H9 (cell line): ENCODE measurements at regions not wholly inside any gene's neighbourhood (a gene's known extent, or its start where the extent isn't known, plus 50 kb on each side); places are given as distances from the start of the nearest gene placed in this dataset.

ENCODE experiments used
- DNase-seq: peaks from one replicate; pipeline ENCODE4 v3.0.0-alpha.2; 2017
- H2AFZ ChIP-seq: one replicate; pipeline ENCODE4 v1.6.1; 2013; ENCODE audit warnings: mild to moderate bottlenecking, low read length, control low read depth, moderate library complexity
- H2AK5ac ChIP-seq: 2 replicates; pipeline ENCODE4 v1.6.1; 2013; ENCODE audit warnings: low read length, control low read depth, mixed read lengths; ENCODE audit not compliant: insufficient read length
- H2BK120ac ChIP-seq: one replicate; pipeline ENCODE4 v1.6.1; 2013; ENCODE audit warnings: low read depth, mild to moderate bottlenecking, low read length, control low read depth, inconsistent platforms; ENCODE audit not compliant: poor library complexity, severe bottlenecking
- H2BK12ac ChIP-seq: 2 replicates; pipeline ENCODE4 v1.6.1; 2013; ENCODE audit warnings: low read length, control low read depth, mixed read lengths, low read depth; ENCODE audit not compliant: insufficient read length
- H2BK15ac ChIP-seq: 2 replicates; pipeline ENCODE4 v1.6.1; 2013; ENCODE audit warnings: low read depth, low read length, control low read depth
- H2BK20ac ChIP-seq: one replicate; pipeline ENCODE4 v1.6.1; 2013; ENCODE audit warnings: low read depth, mild to moderate bottlenecking, low read length, control low read depth, inconsistent platforms; ENCODE audit not compliant: poor library complexity, severe bottlenecking
- H2BK5ac ChIP-seq: 2 replicates; pipeline ENCODE4 v1.6.1; 2013; ENCODE audit warnings: low read length, control low read depth, mixed read lengths; ENCODE audit not compliant: insufficient read length
- H3K14ac ChIP-seq: 2 replicates; pipeline ENCODE4 v1.6.1; 2013; ENCODE audit warnings: low read length, control low read depth; ENCODE audit not compliant: insufficient read depth
- H3K18ac ChIP-seq: 2 replicates; pipeline ENCODE4 v1.6.1; 2013; ENCODE audit warnings: low read depth, mild to moderate bottlenecking, mixed read lengths, low read length, control low read depth; ENCODE audit not compliant: insufficient read length
- H3K23ac ChIP-seq: 2 replicates; pipeline ENCODE4 v1.6.1; 2013; ENCODE audit warnings: low read length, control low read depth, mixed read lengths, low read depth; ENCODE audit not compliant: insufficient read length
- H3K23me2 ChIP-seq: 2 replicates; pipeline ENCODE4 v1.6.1; 2013; ENCODE audit warnings: low read depth, mild to moderate bottlenecking, mixed read lengths, low read length, control low read depth; ENCODE audit not compliant: insufficient read length, poor library complexity, severe bottlenecking
- H3K27ac ChIP-seq: 2 replicates; pipeline ENCODE4 v1.5.1; 2013; ENCODE audit warnings: low read length, control low read depth, mixed read lengths, low read depth; ENCODE audit not compliant: insufficient read length
- H3K27me3 ChIP-seq: 2 replicates; pipeline ENCODE4 v1.6.1; 2013; ENCODE audit warnings: low read length, control low read depth, inconsistent platforms; ENCODE audit not compliant: insufficient read depth
- H3K4ac ChIP-seq: 2 replicates; pipeline ENCODE4 v1.6.1; 2013; ENCODE audit warnings: low read depth, mild to moderate bottlenecking, control low read depth, inconsistent platforms, low read length, moderate library complexity
- H3K4me1 ChIP-seq: 2 replicates; pipeline ENCODE4 v1.6.1; 2013; ENCODE audit warnings: low read length, control low read depth, inconsistent platforms; ENCODE audit not compliant: insufficient read depth
- H3K4me2 ChIP-seq: 2 replicates; pipeline ENCODE4 v1.6.1; 2013; ENCODE audit warnings: low read length, control low read depth, mixed read lengths; ENCODE audit not compliant: insufficient read length, insufficient read depth
- H3K56ac ChIP-seq: 2 replicates; pipeline ENCODE4 v1.6.1; 2013; ENCODE audit warnings: low read depth, mild to moderate bottlenecking, mixed read lengths, low read length, control low read depth; ENCODE audit not compliant: insufficient read length
- H3K79me1 ChIP-seq: 2 replicates; pipeline ENCODE4 v1.6.1; 2013; ENCODE audit warnings: low read depth, mild to moderate bottlenecking, moderate library complexity, low read length, control low read depth, inconsistent platforms; ENCODE audit not compliant: insufficient read depth, poor library complexity, severe bottlenecking
- H3K79me2 ChIP-seq: 2 replicates; pipeline ENCODE4 v1.6.1; 2013; ENCODE audit warnings: low read length, control low read depth, inconsistent platforms; ENCODE audit not compliant: insufficient read depth
- H3K9ac ChIP-seq: 2 replicates; pipeline ENCODE4 v1.6.1; 2013; ENCODE audit warnings: low read length, control low read depth, mixed read lengths; ENCODE audit not compliant: insufficient read length; ENCODE audit errors: extremely low read depth
- H3K9me3 ChIP-seq: one replicate; pipeline ENCODE4 v1.6.1; 2013; ENCODE audit warnings: low read depth, low read length, inconsistent platforms; ENCODE audit not compliant: control insufficient read depth
- H3T11ph ChIP-seq: one replicate; pipeline ENCODE4 v1.6.1; 2013; ENCODE audit warnings: mild to moderate bottlenecking, low read length, control low read depth, inconsistent platforms
- H4K20me1 ChIP-seq: one replicate; pipeline ENCODE4 v1.6.1; 2013; ENCODE audit not compliant: control insufficient read depth, insufficient read length, insufficient read depth
- H4K5ac ChIP-seq: 2 replicates; pipeline ENCODE4 v1.6.1; 2013; ENCODE audit warnings: low read depth, mild to moderate bottlenecking, mixed read lengths, low read length, control low read depth; ENCODE audit not compliant: insufficient read length
- H4K8ac ChIP-seq: replicated peaks from 2 replicates; pipeline ENCODE4 v1.6.1; 2013; ENCODE audit warnings: low read length, control low read depth, mixed read lengths, low read depth; ENCODE audit not compliant: insufficient read length
- H4K91ac ChIP-seq: 2 replicates; pipeline ENCODE4 v1.6.1; 2013; ENCODE audit warnings: low read depth, mild to moderate bottlenecking, moderate library complexity, mixed read lengths, low read length, control low read depth; ENCODE audit not compliant: insufficient read length
- H3K27ac Mint-ChIP-seq, 3 experiments: 2 replicates in 2 of 3; 3 replicates in 1 of 3; pipeline ENCODE4 v1.8.0; 2020 to 2021; ENCODE audit warnings: mixed read lengths in 3 of 3, mild to moderate bottlenecking in 1 of 3, moderate library complexity in 1 of 3
- H3K27me3 Mint-ChIP-seq: 2 replicates; pipeline ENCODE4 v1.8.0; 2021; ENCODE audit warnings: low read depth, mild to moderate bottlenecking, moderate library complexity, mixed read lengths
- H3K36me3 Mint-ChIP-seq, 3 experiments: 2 replicates in 2 of 3; 3 replicates in 1 of 3; pipeline ENCODE4 v1.8.0; 2020 to 2021; ENCODE audit warnings: low read depth in 3 of 3, mixed read lengths in 3 of 3; ENCODE audit not compliant: insufficient read depth in 1 of 3
- H3K4me1 Mint-ChIP-seq, 2 experiments: 2 replicates each; pipeline ENCODE4 v1.8.0; 2020; ENCODE audit warnings: mixed read lengths in 2 of 2
- H3K4me3 Mint-ChIP-seq, 2 experiments: 2 replicates in 1 of 2; 3 replicates in 1 of 2; pipeline ENCODE4 v1.8.0; 2020 to 2021; ENCODE audit warnings: mild to moderate bottlenecking in 2 of 2, mixed read lengths in 2 of 2, moderate library complexity in 1 of 2
- H3K9me3 Mint-ChIP-seq, 2 experiments: 2 replicates in 1 of 2; 3 replicates in 1 of 2; pipeline ENCODE4 v1.8.0; 2020; ENCODE audit warnings: mild to moderate bottlenecking in 2 of 2, mixed read lengths in 2 of 2, moderate library complexity in 1 of 2
- CTCF ChIP-seq: fragments of 200-600 bp; sonication (generic); conservative IDR thresholded peaks from 3 replicates; pipeline ENCODE4 v1.8.0; 2021; ENCODE audit warnings: antibody characterized with exemption, mild to moderate bottlenecking
- WGBS: extraction: QIAGEN DNeasy Blood & Tissue Kit; methylation state at CpG from one replicate; pipeline ENCODE4 v1.1.7; 2013; ENCODE audit warnings: missing lambda C conversion rate, low lambda C conversion rate, mixed read lengths; ENCODE audit not compliant: insufficient read length; ENCODE audit errors: extremely low coverage; 5-methylcytosine and 5-hydroxymethylcytosine counted together

GRCh38 chrX:10104958-10105658, 51.7 kb upstream of the CLCN4 start:
- Histone ChIP-seq H4K5ac (no peak overlapping the region), H2AK5ac (no peak overlapping the region), H2BK120ac (no peak overlapping the region), H4K20me1 (no peaks in the 10 kb centered on the region), H3K23me2 (no peaks in the 10 kb centered on the region), H3K56ac (no peak overlapping the region), H2AFZ (no peak overlapping the region), H2BK20ac (no peak overlapping the region), H3K27me3 (no peaks in the 10 kb centered on the region), H2BK15ac (no peak overlapping the region), H4K91ac (no peak overlapping the region), H3K27ac (no peak overlapping the region), H3K79me1 (no peaks in the 10 kb centered on the region), H3K9ac (no peak overlapping the region), H3K18ac (no peak overlapping the region), H3T11ph (no peak overlapping the region), H3K23ac (no peak overlapping the region), H2BK5ac (no peak overlapping the region), H3K4ac (no peak overlapping the region), H4K8ac (no peak overlapping the region), H2BK12ac (no peak overlapping the region), H3K9me3 (no peaks in the 10 kb centered on the region), H3K4me1 (0 out of 2 replicates have a peak, but pooled peaks cover 2% of the 10 kb centered on the region), H3K4me2 (no peak overlapping the region), H3K79me2 (no peaks in the 10 kb centered on the region), H3K14ac (no peak overlapping the region)
- no CpG with 5 or more reads among the region's 10 CpGs for WGBS
- peaks cover 36 to 46% (median 42%) of the 10 kb centered on the region in 3 experiments for H3K36me3 Mint-ChIP-seq
- no peak for TF ChIP-seq CTCF
- H3K27ac Mint-ChIP-seq, result no peak overlapping the region
- peaks cover 39 to 46% of the 10 kb centered on the region in 2 experiments for H3K9me3 Mint-ChIP-seq
- H3K4me1 Mint-ChIP-seq, result peaks cover 0 to 5% of the 10 kb centered on the region in 2 experiments; a peak in 1 of 4 replicates
- H3K27me3 Mint-ChIP-seq, result no peaks in the 10 kb centered on the region
- H3K4me3 Mint-ChIP-seq, result no peak overlapping the region
- DNase-seq, result no peak
